NCI-H187 treated with DMSO at 0.1 percent for 48 hours (cell line): ENCODE measurements at regions not wholly inside any gene's neighbourhood (a gene's known extent, or its start where the extent isn't known, plus 50 kb on each side); places are given as distances from the start of the nearest gene placed in this dataset.

ENCODE experiments used
- DNase-seq: peaks from one replicate; lab custom pipeline; 2025; lab: John Stamatoyannopoulos, UW

DNA sequence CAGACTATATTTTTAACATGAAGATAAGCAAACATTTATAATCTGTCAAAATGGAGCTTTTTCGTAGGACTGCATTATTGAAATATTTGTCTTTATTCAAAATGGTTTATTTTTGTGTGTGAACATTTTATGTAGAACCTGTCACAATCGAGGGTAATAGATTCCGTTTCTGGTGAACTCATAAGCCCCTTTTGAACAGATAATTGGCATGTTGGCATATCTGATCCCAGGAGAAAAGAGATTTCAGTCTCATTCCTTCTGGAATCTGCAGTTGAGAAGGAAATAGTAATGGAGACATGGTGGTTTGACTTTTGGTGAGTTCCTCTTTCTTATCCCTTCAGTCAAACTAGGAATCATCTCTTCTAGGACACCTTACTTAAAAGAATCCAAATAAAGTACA, 427.9 kb upstream of the B3GALT2 start:
- no peak for DNase-seq

DNA sequence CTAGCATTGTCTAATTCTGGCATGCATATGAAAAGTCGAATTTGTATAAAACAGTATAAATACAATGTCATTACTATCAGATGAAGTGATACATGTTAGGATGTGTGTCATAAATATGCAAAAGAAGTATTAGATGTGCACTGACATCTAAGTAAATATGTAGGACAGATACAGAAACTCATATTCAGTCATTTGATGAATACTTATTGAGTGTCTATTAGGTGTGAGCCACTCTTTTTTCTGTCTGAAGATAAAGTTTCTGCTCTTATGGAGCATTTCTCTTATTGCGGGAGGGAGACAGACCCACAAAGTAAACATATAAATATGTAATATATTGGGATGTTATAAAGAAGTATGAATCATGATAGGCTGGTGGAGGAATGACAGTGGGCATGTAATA, 426.6 kb upstream of the B3GALT2 start:
- no peak for DNase-seq

DNA sequence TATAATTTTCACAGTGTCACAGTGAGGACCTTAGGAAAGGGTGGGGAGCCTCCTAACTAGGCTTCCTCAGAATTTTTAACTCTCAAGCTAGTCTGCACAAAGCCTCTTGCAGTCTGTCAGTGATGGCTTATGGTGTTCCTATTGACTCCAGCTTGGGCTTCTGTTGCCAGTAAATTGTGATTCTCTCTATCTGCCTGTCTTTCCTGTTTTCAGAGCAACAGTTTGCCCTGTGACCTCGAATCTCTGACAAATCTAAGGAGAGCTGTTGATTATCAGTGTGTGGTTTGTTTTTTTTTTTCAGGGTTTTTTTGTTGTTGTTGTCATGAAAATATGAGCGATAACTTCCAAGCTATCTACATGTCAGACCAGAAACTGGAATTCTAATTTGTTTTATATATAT, 423.2 kb upstream of the B3GALT2 start:
- no peak for DNase-seq

DNA sequence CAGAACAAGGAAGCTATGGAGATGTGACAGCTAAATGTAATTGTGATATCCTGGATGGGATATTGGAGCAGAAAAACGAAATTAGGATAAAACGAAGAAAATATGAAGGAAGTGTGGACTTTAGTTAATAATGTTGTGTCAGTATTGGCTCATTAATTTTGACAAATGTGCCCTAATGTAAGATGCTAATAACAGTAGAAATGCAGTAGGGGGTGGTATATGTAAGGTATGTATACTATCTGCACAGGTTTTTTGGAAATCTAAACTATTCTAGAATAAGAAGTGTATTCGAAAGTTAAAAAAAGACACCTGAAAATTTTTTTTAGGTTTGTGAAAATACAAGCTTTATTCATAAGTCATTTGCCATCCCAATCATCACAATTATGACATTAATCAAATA, 421.4 kb upstream of the B3GALT2 start:
- DNase-seq, result no peak

DNA sequence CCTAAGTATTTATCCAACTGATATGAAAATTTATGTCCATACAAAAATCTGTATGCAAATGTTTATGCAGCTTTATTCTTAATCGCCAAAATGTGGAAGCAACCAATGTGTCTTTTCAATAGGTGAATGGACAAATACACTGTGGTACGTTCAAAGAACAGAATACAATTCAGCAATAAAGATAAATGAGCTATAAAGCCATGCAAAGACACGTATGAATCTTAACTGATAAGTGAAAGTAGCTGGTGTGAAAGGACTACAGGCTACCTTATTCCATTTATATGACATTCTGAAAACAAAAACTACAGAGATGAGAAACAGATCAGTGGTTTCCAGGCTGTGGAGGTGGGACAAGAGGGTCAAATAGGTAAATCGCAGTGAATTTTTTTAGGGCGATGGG, 419.6 kb upstream of the B3GALT2 start:
- no peak for DNase-seq

DNA sequence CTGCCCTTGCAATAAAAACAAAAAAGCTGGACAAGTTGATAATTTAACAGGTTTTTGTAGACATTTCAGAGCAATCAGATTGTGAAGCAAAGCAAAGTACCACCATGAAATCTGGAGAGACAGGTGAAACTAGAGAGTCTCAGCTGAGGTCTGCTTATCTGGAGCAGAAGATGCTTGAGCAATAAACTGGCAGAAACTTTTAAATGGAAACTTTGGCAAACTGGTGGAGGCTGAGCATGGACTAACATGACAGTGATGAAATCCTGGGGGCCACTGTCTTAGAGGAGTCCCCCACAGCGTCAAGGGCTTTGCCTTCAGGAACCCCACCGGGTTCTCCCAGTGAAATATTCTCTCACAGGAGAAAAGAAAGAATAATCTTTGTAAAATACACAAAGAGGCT, 416.3 kb upstream of the B3GALT2 start:
- DNase-seq, result no peak

DNA sequence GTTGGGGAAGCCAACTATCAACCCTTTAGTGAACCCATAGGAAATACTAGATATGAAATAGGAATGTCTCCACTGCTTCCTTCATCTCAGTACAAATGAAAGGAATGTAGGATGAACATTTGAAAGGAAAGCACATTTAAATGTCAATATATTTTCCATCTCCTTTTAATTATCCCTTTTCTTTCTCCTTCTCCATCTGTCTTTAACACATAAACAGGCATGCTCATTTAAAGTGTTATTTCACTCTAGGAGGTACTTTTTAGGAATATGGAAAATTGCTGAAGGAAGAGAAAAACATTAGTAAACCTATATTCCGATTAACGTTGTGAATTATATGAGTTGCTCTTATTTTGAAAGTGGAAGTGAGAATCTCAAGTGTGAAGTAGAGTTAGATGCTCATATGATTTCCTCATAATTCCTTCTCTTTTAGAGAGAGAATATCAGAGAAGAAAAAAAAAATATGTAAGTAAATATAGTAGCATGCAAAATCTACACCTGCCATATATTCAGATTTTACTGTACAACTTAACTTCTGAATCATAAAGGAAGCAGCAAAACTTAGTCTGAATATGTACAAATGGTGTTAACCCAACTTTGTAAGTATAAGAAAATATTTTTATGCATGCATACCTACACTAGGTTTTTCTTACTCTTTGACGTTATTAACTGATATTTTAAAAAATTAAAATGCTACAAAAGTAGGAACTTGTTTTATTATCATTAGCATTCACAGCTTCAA, 406.9 kb upstream of the B3GALT2 start:
- no peak for DNase-seq

DNA sequence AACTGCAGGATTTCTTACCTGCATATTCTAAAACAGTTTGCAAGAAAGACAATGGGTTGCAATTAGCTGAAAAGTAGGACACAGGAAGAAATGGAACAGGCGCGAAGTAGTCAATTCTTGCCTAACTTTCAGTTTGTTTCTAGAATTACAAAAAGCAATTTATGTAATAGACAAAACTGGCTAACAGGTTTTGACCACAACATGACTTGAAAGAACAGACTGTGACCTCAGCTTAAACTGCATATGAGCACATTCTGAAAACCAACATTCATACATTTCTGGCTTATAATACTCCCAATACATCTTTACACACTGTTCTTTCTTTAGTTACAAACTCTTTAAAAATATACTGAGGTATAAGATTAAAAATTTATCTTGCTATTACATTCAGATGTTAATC, 405.9 kb upstream of the B3GALT2 start:
- no peak for DNase-seq

DNA sequence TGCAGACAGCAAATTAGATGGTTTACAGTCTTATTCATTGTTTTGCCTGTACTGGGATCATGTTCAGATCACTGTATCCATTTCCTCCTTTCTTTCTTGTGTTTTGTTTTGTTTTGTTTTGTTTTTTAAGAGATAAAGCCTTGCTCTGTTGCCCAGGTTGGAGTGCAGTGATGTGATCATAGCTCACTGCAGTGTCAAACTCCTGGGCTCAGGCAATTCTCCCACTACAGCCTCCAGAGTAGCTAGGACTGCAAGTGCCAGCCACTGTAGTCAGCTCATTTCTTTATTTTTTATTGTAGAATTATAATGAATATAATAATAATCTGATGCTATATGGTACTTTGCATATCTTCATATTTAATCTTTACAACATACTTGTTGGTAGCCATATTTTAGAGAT, 403.7 kb upstream of the B3GALT2 start:
- DNase-seq, result no peak

DNA sequence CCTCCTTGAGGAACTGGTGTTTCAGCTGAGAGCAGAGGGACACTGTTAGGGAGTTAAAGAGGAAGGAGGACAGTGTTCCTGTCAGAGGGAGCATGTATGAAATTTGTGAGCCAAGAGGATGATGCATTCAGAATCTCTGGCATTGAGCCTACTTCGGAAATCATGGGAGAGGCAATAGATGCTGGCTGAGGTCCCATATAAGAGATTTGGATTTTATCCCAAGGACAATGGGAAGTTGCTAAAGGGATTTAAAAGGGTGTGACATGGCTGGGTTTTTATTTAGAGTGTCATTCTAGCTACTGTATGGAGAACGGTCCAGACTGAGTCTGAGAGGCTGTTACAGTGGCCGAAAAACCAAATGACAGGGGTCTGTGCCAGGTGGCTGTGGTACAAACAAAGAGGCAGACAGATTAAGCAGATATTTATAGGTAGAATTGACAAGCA, 403.2 kb upstream of the B3GALT2 start:
- DNase-seq, result no peak

DNA sequence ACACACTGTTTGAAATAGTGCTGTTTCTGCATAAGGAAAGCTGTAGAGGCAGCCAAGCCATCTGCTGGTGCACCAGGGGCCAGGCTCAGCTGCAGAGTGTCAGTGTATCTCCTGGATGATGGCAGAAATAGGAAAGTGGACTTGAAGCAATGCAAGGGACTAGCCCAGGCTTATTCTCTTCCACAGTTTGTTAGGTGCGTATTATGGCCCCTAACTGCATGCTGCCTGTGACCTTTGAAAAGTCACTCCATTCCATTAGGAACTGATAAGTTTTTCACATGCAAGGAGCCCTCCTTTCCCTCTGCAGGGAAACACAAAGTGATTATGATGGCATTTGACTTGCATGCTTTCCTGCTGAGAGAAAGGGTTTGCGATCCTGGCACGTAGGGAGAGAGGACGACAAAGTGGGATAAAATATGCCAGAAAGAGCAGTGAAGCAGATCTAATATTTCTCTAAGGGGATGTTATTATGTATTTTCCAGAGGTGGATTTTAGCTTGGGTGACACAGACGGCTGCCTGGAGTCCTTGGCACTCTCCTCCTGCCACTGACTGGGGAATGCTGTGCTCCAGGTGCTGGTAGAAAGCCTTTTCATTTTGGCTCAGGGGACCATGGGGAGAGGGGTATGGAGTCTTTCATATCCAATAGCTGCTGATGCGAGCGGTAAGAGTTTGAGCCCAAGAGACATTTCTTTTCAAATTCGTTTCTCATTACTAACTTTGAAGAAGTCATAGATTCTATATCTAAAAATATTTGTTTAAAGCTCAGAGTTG, 402.1 kb upstream of the B3GALT2 start:
- DNase-seq, result no peak

DNA sequence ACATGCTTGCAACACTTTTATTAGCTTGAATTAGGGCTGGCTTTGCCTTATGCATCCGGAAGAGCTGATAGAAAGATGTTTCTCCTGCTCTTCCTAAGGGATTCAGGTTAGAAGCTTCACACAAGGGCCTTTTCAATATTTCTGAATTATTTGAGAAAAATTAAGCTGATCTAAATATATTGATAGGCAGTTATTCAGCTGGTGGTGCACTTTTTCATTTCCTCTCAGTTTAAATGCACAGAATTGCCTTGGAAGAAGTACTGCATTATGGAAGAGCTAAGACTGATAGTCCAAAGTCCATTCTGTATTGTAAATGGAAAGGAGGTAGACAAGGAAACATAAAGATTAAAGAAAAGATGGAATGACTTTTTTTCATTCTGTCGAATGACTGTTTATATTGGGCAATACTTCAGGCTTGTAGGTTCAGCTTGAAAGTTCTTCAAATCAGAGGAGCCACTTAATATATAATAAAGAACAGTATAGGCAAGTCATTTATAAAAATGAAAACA, 398.4 kb upstream of the B3GALT2 start:
- no peak for DNase-seq

DNA sequence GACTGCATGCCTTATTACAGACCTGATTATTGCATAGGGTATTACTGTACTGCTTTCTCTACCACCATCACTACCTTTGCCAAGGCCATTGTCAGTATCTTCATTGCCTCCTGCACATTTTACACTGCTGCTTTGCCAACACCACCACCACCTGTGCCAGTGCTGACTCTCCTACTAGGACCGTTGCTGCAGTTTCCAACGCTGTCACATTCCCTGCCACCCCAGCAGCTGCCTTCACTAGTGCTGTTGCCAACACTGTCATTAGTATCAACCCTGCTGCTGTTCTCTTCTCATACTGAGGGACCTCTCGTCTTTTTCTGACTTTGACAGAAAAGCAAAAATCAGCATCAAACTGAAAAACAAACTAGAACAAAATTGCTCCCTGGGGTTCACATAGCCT, 394.9 kb upstream of the B3GALT2 start:
- DNase-seq, result no peak

DNA sequence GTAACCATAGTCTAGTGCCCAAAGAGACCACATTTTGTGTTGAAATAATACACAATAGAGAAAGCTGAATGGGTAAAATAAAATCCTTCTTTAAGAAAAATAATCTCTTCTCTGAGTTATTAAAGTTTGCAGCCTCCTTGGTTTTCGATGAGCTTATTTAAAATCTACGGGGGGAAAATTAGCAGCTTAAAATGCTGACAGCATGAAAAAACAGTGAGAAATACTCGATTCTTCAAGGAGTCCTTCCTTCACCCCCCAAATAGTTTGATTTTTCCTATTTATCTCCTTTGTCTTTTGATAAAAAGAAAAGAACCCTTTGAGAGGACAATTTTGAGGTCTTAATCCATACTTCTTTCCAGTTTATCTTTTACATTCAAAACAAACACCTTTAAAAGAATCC, 394.0 kb upstream of the B3GALT2 start:
- no peak for DNase-seq

DNA sequence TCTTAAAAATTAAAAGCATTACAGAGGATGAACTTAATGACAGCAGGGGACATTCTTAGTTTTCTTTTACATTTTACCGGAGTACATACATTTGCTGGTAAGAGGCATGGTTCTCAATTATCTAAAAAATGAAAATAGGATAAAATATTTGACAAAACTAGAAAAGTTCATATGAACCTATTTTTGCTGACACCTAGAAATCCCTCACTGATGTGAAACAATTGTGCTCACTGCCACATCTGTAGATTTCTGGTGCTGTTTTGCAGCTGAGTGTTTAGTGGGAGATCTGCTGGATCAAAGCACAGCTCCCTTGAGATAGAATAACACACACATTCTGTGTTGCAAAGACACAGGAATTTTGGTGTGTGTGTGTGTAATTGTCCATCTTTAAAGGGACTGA, 392.9 kb upstream of the B3GALT2 start:
- no peak for DNase-seq

DNA sequence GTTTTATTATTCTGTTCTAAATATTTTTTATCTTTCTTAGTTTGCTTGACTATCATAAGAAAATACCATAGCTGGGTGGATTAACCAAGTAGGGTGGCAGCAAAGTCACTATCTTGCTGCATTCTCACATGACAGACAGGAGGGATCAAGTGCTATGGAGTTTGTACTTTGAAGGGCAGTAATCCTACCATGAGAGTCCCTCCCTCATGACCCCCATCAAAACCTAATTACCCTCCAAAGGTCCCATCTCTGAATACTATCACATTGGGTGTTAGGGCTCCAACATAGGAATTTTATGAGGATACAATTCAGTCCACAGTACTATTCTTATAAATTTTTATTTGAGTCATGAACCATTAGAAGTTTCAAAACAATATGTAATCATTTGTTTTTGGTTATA, 388.5 kb upstream of the B3GALT2 start:
- no peak for DNase-seq

DNA sequence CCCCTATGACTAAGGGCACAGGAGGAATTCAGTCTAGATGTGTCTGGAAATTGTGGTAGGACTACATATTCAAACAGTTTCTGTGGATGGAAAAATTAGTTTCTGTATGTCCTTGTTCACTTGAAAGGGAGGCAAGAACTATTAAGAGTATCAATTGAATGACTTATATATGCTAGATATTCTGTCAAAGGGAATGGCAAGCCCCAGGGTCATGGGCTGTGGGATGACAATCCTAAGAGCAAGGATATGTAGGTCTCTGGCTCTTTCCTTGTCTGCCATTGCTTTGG, 383.5 kb upstream of the B3GALT2 start:
- no peak for DNase-seq

DNA sequence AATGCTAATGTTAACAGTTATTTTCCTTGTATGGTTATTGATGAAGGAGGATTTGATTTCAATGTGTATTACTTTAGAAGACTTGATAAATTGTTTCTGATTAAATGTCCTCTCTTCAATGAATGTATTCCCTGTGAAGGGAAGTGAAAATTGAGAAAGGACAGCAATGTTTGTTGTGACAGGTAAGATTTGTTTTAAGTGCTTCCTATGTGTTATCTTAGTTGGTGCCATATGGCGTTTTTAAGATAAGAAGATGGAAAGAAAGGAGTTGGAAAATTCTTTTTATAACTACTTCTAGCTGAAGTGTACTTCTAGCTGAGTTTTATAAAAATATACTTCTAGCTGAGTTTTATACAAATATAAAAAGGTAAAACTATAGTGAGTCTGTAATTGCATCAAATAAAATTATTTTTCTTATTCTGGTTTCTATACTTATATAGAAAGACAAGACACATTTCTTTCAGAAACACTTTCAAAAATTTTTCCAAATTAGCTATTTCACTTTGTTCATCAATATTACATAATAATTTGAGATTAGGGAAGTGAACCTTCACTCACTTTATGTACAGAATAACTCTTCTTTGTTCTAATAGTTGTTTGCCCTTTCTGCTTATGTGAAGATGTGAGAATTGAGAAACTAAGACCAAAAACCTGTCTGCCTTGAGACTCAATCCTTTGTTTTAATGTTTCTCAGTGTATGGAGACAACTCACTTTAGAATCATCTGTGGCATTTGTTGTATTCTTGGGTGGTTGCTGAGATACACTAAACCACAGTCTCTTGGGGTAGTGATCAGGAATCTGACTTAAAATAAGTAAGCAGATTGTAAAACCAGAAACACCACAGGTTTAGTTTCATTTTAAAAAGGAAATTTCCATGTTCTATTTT, 382.9 kb upstream of the B3GALT2 start:
- DNase-seq, result no peak

DNA sequence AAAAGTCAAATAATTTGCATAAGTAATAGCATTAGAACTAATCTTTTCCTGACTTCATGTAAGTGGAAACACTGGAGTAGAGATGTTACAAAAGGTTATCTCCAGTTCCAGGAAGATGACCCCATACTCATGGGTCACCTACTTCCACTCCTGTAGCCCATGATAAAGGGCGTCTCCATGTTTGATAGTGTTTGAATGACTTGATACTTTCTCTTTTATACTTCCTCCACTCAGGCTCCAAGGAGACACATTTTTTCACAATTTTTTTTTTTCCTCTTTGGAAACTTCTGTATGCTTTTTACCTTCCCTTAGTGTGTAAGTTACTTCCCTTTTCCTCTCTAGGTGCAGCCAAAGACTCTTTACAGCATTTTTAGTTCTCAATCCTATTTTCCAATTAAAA, 382.1 kb upstream of the B3GALT2 start:
- DNase-seq, result no peak

DNA sequence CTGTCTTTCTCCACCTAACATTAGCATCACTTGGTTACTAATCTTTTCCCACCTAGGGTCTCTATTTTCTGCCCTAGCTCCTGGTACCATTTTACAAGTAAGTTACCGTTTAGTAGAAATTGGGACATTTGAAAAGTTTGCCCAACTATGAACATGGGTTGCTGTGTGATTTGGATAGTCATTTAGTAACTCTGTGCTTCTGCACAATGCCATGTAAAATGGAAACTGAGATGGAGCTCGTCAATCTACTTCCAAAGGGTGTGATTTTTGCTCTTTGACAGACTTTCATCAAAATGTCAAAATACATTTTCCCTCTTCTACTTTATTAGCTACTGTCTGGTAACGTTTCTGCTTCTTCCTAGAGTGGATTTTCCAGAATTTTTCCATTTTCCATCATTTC, 381.5 kb upstream of the B3GALT2 start:
- DNase-seq, result no peak

DNA sequence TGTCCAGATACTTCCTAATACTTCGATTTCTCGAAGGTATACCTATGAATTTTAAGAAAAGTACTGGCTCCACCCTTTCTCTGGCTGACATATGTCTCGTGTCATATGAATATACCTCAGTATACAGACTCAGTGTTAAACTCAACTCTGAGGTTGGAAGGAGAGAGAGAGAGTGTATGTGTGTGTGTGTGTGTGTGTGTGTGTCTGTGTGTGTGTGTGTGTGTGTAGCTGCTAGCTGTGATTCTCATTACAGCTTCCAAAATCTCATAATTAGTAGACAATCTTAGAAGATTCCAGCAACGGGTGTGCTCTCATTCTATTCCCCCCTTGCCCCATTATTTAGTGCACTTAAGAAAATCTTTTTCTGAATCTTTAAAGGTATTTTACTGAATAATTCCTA, 380.3 kb upstream of the B3GALT2 start:
- DNase-seq, result no peak

DNA sequence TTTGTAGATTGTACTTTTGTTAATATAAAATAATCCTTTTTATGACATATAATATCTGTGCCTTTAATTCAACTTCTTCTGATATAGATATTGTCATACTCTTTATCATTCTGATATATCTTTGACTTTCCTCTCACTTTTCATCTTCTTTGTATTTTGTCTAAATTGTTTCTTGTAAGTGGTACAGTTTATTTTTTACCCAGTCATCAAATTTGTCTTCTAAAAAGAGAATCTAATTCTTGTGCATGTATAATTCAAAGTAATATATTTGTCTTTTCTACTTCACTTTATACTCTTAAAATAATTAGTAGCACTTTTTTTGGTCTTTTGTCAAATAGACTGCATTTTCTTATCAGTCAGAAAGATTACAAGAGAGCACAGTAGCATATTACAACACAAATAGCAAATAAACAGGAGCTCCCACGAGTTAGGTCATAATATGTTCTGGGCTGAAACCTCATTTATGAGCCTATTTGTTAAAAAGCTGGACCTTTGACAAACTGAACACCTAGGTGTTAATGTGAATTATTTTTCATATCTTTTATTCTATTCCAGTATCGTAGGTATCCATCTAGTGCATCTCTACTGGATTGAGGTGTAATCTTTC, 379.7 kb upstream of the B3GALT2 start:
- no peak for DNase-seq
